Thoracic aorta (tissue), 2 donors: ENCODE measurements at regions not wholly inside any gene's neighbourhood (a gene's known extent, or its start where the extent isn't known, plus 50 kb on each side); places are given as distances from the start of the nearest gene placed in this dataset.

Source experiments
- ATAC-seq: fragments of 150-250 bp; one replicate; pipeline ENCODE4 v1.8.0; 2017; ENCODE audit warnings: low read depth; ENCODE audit not compliant: insufficient number of reproducible peaks, low FRiP score
- DNase-seq: peaks from one replicate; pipeline ENCODE4 v3.0.0-alpha.2; 2020; ENCODE audit warnings: low spot score
- H3K27ac ChIP-seq, 2 donors: fragments of 200-600 bp; sonication (generic); 1 replicate in 1 of 2; 2 replicates in 1 of 2; pipeline ENCODE4 v1.5.1; 2016; ENCODE audit warnings: mild to moderate bottlenecking in 2 of 2, moderate library complexity in 2 of 2
- H3K27me3 ChIP-seq: fragments of 200-600 bp; sonication (generic); replicated peaks from 2 replicates; pipeline ENCODE4 v1.6.0; 2016; ENCODE audit warnings: mild to moderate bottlenecking; ENCODE audit not compliant: insufficient read depth
- H3K36me3 ChIP-seq: fragments of 200-600 bp; sonication (generic); one replicate; pipeline ENCODE4 v1.5.1; 2016
- H3K4me1 ChIP-seq, 2 donors: fragments of 200-600 bp; sonication (generic); 1 replicate in 1 of 2; 2 replicates in 1 of 2; pipeline versions ENCODE4 v1.5.1 to v1.6.0; 2016; ENCODE audit warnings: low read depth in 2 of 2, mild to moderate bottlenecking in 1 of 2; ENCODE audit not compliant: control insufficient read depth in 1 of 2
- H3K4me3 ChIP-seq: fragments of 200-600 bp; sonication (generic); 2 replicates; pipeline ENCODE4 v1.5.1; 2016; ENCODE audit warnings: mild to moderate bottlenecking
- H3K9me3 ChIP-seq: fragments of 200-600 bp; sonication (generic); 2 replicates; pipeline ENCODE4 v1.5.1; 2016
- CTCF ChIP-seq: fragments of 200-600 bp; sonication (generic); IDR thresholded peaks from one replicate; pipeline ENCODE4 v1.5.1; 2019; ENCODE audit warnings: antibody characterized with exemption

DNA sequence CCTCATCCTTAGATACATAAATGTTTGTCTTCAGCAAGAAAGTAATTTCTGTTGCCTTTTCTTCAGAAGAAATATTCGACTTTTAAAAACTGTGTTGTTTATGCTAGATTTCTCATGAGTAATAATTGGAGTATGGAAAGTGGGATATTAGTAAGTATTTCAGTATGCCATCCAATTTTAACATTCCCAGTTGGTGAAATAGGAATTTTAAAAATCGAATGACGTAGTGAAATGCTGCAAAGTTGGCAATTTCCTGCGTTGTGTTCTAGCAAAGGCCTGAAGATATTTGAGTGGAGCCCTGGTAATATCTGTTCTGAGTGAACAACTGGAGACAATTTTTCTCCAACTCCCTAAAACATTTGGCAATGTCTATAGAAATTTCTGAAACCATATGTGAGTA lies 190.1 kb downstream of the ZNF330 start:
- Histone ChIP-seq H3K9me3 (no peaks in the 10 kb centered on the region), H3K27me3 (no peaks in the 10 kb centered on the region), H3K36me3 (no peaks in the 10 kb centered on the region), H3K27ac (peak overlapping the region in 1 of 2 donors; percentile 32), H3K4me3 (no peak overlapping the region), H3K4me1 (peaks cover 6 to 8% of the 10 kb centered on the region in 2 donors)
- DNase-seq (no peak), ATAC-seq (peak; percentile 59)
- TF ChIP-seq CTCF = no peak

- no peak overlapping the region for H3K27ac ChIP-seq
- ATAC-seq (no peak), DNase-seq (no peak)
- no peaks in the 10 kb centered on the region for H3K36me3 ChIP-seq
- H3K4me1 ChIP-seq = peaks cover 2 to 5% of the 10 kb centered on the region in 2 donors
- H3K9me3 ChIP-seq = no peaks in the 10 kb centered on the region
- no peak for TF ChIP-seq CTCF
- no peaks in the 10 kb centered on the region for H3K27me3 ChIP-seq
- no peak overlapping the region for H3K4me3 ChIP-seq
These were observed 191.2 kb downstream of the ZNF330 start for GRCh38 chr4:141411936-141412335.

GRCh38 chr4:141413366-141413765 lies 192.7 kb downstream of the ZNF330 start:
- Histone ChIP-seq H3K27me3 (no peaks in the 10 kb centered on the region), H3K36me3 (no peaks in the 10 kb centered on the region), H3K9me3 (no peaks in the 10 kb centered on the region), H3K27ac (no peak overlapping the region), H3K4me1 (peaks cover 8 to 11% of the 10 kb centered on the region in 2 donors), H3K4me3 (no peak overlapping the region)
- no peak for ATAC-seq
- no peak for DNase-seq
- TF ChIP-seq CTCF = no peak

DNA sequence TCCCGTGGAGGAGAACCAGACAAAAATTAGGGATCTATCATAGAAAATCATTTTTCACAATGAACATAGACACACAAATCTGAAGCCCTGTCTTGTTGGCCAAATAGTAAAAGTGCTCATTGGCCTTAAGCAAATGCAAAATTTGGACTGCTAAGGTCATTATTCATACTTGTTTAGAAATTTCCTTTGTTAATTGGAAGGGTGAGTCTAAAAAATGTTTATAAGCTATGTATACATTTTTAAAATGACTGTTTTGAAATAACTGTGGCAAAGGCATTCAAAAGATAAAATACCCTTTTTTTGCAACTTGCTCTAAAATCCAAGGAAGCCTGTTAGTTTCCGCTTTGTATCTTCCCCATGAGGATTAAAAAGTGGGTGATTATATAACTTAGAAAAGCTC lies 195.0 kb downstream of the ZNF330 start:
- H3K27ac ChIP-seq = no peak overlapping the region
- H3K27me3 ChIP-seq = no peaks in the 10 kb centered on the region
- no peak for TF ChIP-seq CTCF
- H3K4me1 ChIP-seq = peaks cover 8 to 11% of the 10 kb centered on the region in 2 donors
- ATAC-seq = no peak
- H3K36me3 ChIP-seq = no peaks in the 10 kb centered on the region
- no peak for DNase-seq
- H3K9me3 ChIP-seq = no peaks in the 10 kb centered on the region
- H3K4me3 ChIP-seq = no peak overlapping the region

GRCh38 chr4:141416219-141416618 lies 195.5 kb downstream of the ZNF330 start:
- Histone ChIP-seq H3K4me3 (no peak overlapping the region), H3K36me3 (no peaks in the 10 kb centered on the region), H3K4me1 (peaks cover 8 to 11% of the 10 kb centered on the region in 2 donors), H3K27ac (no peak overlapping the region), H3K9me3 (no peaks in the 10 kb centered on the region), H3K27me3 (no peaks in the 10 kb centered on the region)
- ATAC-seq = no peak
- DNase-seq = no peak
- TF ChIP-seq CTCF = no peak
